SU-DHL-6 (cell line): ENCODE measurements at regions not wholly inside any gene's neighbourhood (a gene's known extent, or its start where the extent isn't known, plus 50 kb on each side); places are given as distances from the start of the nearest gene placed in this dataset.

Source experiments
- H2AFZ ChIP-seq: fragments of 200-600 bp; sonication (generic); 2 replicates; pipeline ENCODE4 v1.6.1; 2014; ENCODE audit warnings: low read depth, mild to moderate bottlenecking, moderate library complexity, mixed read lengths, antibody characterized with exemption, low read length; ENCODE audit not compliant: severe bottlenecking
- H3F3A ChIP-seq: fragments of 200-600 bp; shearing (Covaris generic); 2 replicates; pipeline ENCODE4 v1.6.0; 2016; ENCODE audit warnings: antibody characterized with exemption, mild to moderate bottlenecking; ENCODE audit not compliant: insufficient read depth
- H3K27ac ChIP-seq: fragments of 200-600 bp; sonication (generic); 2 replicates; pipeline ENCODE4 v1.5.1; 2016; ENCODE audit warnings: low read depth, mild to moderate bottlenecking, low read length, moderate library complexity, mixed read lengths
- H3K27me3 ChIP-seq: fragments of 200-600 bp; sonication (generic), shearing (Covaris generic); 2 replicates; pipeline ENCODE4 v1.6.0; 2014; ENCODE audit warnings: mild to moderate bottlenecking, low read length
- H3K36me3 ChIP-seq: fragments of 200-600 bp; sonication (generic); 2 replicates; pipeline ENCODE4 v1.6.1; 2014; ENCODE audit warnings: mild to moderate bottlenecking, low read length, mixed read lengths
- H3K4me2 ChIP-seq: fragments of 300-600, 200-600 bp; shearing (Covaris generic), sonication (generic); 2 replicates; pipeline ENCODE4 v1.6.0; 2014; ENCODE audit warnings: low read length, low read depth, mild to moderate bottlenecking; ENCODE audit not compliant: poor library complexity, severe bottlenecking
- H3K4me3 ChIP-seq: fragments of 200-600 bp; sonication (generic); 2 replicates; pipeline ENCODE4 v1.5.1; 2014; ENCODE audit warnings: antibody characterized with exemption, low read length, mild to moderate bottlenecking, mixed read lengths; ENCODE audit not compliant: insufficient read depth, poor library complexity, severe bottlenecking
- H3K79me2 ChIP-seq: fragments of 200-600 bp; sonication (generic); 2 replicates; pipeline ENCODE4 v1.6.1; 2014; ENCODE audit warnings: mild to moderate bottlenecking, low read length, moderate library complexity; ENCODE audit not compliant: insufficient read depth
- H3K9ac ChIP-seq: fragments of 200-600 bp; sonication (generic); 2 replicates; pipeline ENCODE4 v1.7.0; 2014; ENCODE audit warnings: mild to moderate bottlenecking, low read length
- H3K9me2 ChIP-seq: fragments of 200-600 bp; sonication (generic); replicated peaks from 2 replicates; pipeline ENCODE4 v1.6.1; 2014; ENCODE audit warnings: low read length; ENCODE audit not compliant: insufficient read depth
- H3K9me3 ChIP-seq: fragments of 200-600 bp; sonication (generic); 2 replicates; pipeline ENCODE4 v1.6.1; 2014; ENCODE audit warnings: low read length, mixed read lengths; ENCODE audit not compliant: insufficient read depth
- H4K20me1 ChIP-seq: fragments of 200-600 bp; sonication (generic); 2 replicates; pipeline ENCODE4 v1.6.1; 2014; ENCODE audit warnings: low read depth, mild to moderate bottlenecking, antibody characterized with exemption, low read length, moderate library complexity, mixed read lengths
- EZH2phosphoT487 ChIP-seq: fragments of 200-600 bp; sonication (generic), shearing (Covaris generic); conservative IDR thresholded peaks from 2 replicates; pipeline ENCODE4 v1.6.1; 2018; ENCODE audit warnings: mild to moderate bottlenecking, antibody characterized with exemption, low read length, moderate library complexity, mixed read lengths
- TF ChIP-seq, protein P1 (sequence below): fragments of 200-600 bp; sonication (generic); IDR thresholded peaks from one replicate; pipeline ENCODE4 v1.5.1; 2017; ENCODE audit warnings: antibody characterized with exemption, mild to moderate bottlenecking, low read length, moderate library complexity; ENCODE audit not compliant: insufficient read depth, poor library complexity, severe bottlenecking

DNA sequence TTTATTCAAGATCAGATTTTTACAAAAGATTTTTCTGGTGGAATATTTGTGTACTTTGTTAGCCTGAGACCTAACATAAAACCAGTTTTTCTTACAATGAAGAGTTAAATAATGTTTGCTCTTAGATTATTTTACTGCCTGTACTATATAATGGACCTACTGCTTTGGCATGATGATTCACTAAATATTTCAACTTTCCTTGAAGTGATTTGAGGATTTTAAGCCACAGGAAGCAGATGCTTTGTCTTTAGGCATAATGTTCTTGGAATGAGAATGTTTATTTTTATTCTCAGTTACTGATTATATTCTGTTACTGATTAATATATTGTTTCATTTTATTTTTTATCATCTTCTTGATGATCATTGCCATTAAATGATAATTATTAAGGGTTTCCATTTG lies 175.3 kb upstream of the LRP1B start:
- no peaks in the 10 kb centered on the region for H3K36me3 ChIP-seq
- TF ChIP-seq EZH2phosphoT487: no peak
- TF ChIP-seq, protein P1, sequence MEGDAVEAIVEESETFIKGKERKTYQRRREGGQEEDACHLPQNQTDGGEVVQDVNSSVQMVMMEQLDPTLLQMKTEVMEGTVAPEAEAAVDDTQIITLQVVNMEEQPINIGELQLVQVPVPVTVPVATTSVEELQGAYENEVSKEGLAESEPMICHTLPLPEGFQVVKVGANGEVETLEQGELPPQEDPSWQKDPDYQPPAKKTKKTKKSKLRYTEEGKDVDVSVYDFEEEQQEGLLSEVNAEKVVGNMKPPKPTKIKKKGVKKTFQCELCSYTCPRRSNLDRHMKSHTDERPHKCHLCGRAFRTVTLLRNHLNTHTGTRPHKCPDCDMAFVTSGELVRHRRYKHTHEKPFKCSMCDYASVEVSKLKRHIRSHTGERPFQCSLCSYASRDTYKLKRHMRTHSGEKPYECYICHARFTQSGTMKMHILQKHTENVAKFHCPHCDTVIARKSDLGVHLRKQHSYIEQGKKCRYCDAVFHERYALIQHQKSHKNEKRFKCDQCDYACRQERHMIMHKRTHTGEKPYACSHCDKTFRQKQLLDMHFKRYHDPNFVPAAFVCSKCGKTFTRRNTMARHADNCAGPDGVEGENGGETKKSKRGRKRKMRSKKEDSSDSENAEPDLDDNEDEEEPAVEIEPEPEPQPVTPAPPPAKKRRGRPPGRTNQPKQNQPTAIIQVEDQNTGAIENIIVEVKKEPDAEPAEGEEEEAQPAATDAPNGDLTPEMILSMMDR: no peak
- no peak overlapping the region for H3K9ac ChIP-seq
- no peak overlapping the region for H2AFZ ChIP-seq
- H3K4me2 ChIP-seq: no peak overlapping the region
- H3F3A ChIP-seq: no peaks in the 10 kb centered on the region
- H3K27me3 ChIP-seq: no peaks in the 10 kb centered on the region
- H3K27ac ChIP-seq: no peak overlapping the region
- H3K9me2 ChIP-seq: no peaks in the 10 kb centered on the region
- H3K9me3 ChIP-seq: peaks cover 8% of the 10 kb centered on the region; the same call in 1 of the 2 replicates
- no peak overlapping the region for H3K4me3 ChIP-seq
- no peaks in the 10 kb centered on the region for H4K20me1 ChIP-seq
- no peaks in the 10 kb centered on the region for H3K79me2 ChIP-seq

DNA sequence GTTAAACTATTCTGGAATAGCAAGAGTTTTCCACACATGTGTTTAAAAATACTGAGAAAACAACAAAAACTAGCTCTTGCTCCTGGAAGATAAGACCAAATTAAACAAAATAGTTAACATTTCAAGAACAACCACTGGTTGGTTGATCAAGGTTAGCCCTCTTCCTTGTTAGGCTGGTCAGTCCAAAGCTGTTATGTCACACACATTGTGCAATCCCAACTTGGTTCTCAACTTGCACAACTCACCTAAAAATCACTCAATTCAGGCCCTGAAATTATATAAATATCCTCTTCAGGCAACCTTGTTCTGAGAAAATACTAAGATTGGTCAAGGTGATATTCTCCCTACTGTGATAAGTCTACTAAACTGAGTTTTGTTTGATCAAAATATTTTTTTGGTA lies 169.7 kb upstream of the LRP1B start:
- Histone ChIP-seq H2AFZ (no peak overlapping the region), H3K27ac (no peak overlapping the region), H3F3A (no peaks in the 10 kb centered on the region), H3K9me3 (no peaks in the 10 kb centered on the region), H3K9ac (no peak overlapping the region), H3K79me2 (no peaks in the 10 kb centered on the region), H3K27me3 (no peaks in the 10 kb centered on the region), H3K36me3 (no peaks in the 10 kb centered on the region), H3K4me2 (no peak overlapping the region), H3K9me2 (no peaks in the 10 kb centered on the region), H3K4me3 (no peak overlapping the region), H4K20me1 (no peaks in the 10 kb centered on the region)
- no peak for TF ChIP-seq EZH2phosphoT487
- TF ChIP-seq, protein P1: no peak

DNA sequence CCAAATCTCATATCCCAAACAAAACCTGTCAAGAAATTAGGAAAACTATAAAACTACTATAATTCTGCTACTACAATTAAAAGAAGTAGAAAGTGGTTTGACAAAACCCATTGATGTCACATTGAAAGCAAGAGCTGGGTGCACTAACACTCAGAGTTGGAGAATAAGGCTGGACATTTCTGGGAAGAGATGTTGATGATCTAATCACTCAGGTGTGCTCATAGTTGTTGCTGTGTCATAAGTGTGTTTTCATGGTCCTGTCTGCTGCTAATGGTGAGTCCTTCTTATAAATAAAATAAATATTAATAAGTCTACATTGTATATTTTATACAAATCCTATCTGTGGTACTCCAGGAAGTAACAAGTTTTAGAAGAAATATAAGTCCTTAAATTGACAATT lies 168.2 kb upstream of the LRP1B start:
- H3K27ac ChIP-seq: no peak overlapping the region
- no peaks in the 10 kb centered on the region for H3K36me3 ChIP-seq
- no peak overlapping the region for H2AFZ ChIP-seq
- no peak overlapping the region for H3K4me3 ChIP-seq
- H3K9me2 ChIP-seq: no peaks in the 10 kb centered on the region
- H3K9ac ChIP-seq: no peak overlapping the region
- H3K79me2 ChIP-seq: no peaks in the 10 kb centered on the region
- no peaks in the 10 kb centered on the region for H4K20me1 ChIP-seq
- H3F3A ChIP-seq: no peaks in the 10 kb centered on the region
- H3K4me2 ChIP-seq: no peak overlapping the region
- no peak for TF ChIP-seq EZH2phosphoT487
- no peaks in the 10 kb centered on the region for H3K9me3 ChIP-seq
- no peaks in the 10 kb centered on the region for H3K27me3 ChIP-seq

DNA sequence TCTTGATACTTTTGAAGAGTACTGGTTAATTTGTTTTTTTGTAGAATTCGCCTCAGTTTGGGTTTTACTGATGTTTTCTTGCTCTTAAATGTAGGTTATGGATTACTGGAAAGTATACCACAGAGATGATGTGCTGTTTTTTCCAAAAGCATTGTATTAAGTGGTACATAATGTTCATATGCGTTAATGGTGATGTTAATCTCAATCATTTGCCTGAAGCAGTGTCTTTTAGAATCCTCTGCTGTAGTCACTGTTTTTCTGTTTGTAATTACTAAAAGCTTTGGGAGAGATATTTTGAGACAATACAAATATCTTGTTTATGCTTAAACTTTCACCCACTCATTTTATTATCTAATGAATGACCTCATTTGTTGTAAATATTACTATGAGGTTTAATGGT lies 163.4 kb upstream of the LRP1B start:
- no peak overlapping the region for H3K9ac ChIP-seq

More for the DNA sequence above, 163.4 kb upstream of the LRP1B start:
- H3F3A ChIP-seq: no peaks in the 10 kb centered on the region
- H3K27me3 ChIP-seq: no peaks in the 10 kb centered on the region
- H3K79me2 ChIP-seq: no peaks in the 10 kb centered on the region
- H3K27ac ChIP-seq: no peak overlapping the region
- H4K20me1 ChIP-seq: no peaks in the 10 kb centered on the region
- no peaks in the 10 kb centered on the region for H3K36me3 ChIP-seq
- H2AFZ ChIP-seq: no peak overlapping the region
- TF ChIP-seq, protein P1: no peak
- TF ChIP-seq EZH2phosphoT487: no peak
- H3K4me2 ChIP-seq: no peak overlapping the region
- no peak overlapping the region for H3K4me3 ChIP-seq
- H3K9me2 ChIP-seq: no peaks in the 10 kb centered on the region
- H3K9me3 ChIP-seq: no peaks in the 10 kb centered on the region
